GM12892 (cell line): ENCODE measurements at regions not wholly inside any gene's neighbourhood (a gene's known extent, or its start where the extent isn't known, plus 50 kb on each side); places are given as distances from the start of the nearest gene placed in this dataset.
"Not testable (repeated sequence)": the region's sequence is repeated elsewhere in the genome, so short reads cannot be mapped to it uniquely, and the experiment has no call there.

Experiments used
- DNase-seq: peaks from one replicate; pipeline ENCODE4 v3.0.0; 2011; ENCODE audit not compliant: insufficient read length
- FAIRE-seq: peaks from 2 replicates; lab custom pipeline; 2011; peaks lifted over from hg19 to GRCh38; lab: Jason Lieb, UNC
- POLR2A ChIP-seq: IDR thresholded peaks from 2 replicates; pipeline ENCODE4 v1.6.1; 2011; ENCODE audit warnings: low read depth, low read length, control low read depth
- POLR2AphosphoS5 ChIP-seq: IDR thresholded peaks from 2 replicates; pipeline ENCODE4 v1.6.1; 2011; ENCODE audit warnings: low read depth, low read length, control low read depth
- TAF1 ChIP-seq: IDR thresholded peaks from 2 replicates; pipeline ENCODE4 v1.6.1; 2011; ENCODE audit warnings: low read depth, mild to moderate bottlenecking, control low read depth, low read length, borderline replicate concordance

- DNase-seq = no peak
- FAIRE-seq = no peak
- no peak for TF ChIP-seq POLR2A
- TF ChIP-seq POLR2AphosphoS5 = no peak
- TF ChIP-seq TAF1 = no peak
These were observed 546.7 kb upstream of the ADGRL2 start for GRCh38 chr1:81254068-81254467.

DNA sequence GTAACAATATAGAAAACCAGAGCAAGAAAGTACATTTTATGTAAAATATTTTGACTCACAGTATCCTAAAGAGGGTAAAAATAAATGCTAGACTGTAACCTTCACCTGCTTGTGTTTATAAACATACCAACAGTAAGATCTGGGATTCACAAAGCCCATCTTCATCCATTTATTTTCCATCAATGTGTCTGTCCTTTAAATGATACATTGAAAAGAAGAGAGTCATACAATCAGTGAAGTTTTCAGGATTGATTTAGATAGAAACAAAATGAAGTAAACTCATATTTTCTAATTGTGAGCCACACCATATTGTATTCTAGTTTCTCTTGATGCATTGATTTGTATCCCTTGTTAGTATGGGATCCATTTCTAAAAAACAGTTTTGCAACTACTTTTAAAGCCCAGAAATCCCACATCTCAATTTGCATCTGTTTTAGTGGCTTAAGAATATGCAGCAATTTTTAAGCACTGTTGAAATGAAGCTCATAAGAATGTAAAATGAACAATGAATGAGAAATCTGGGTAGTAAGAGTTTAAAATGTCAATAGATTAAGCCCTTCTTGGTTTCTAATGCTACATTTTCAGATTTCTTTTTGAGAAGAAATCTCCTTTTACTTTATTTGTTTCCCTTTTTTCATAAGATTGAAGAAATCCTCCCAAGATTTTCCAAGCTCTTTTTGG lies 548.1 kb upstream of the ADGRL2 start:
- TF ChIP-seq POLR2AphosphoS5 = no peak
- no peak for TF ChIP-seq POLR2A
- no peak for TF ChIP-seq TAF1
- FAIRE-seq (no peak), DNase-seq (no peak)

DNA sequence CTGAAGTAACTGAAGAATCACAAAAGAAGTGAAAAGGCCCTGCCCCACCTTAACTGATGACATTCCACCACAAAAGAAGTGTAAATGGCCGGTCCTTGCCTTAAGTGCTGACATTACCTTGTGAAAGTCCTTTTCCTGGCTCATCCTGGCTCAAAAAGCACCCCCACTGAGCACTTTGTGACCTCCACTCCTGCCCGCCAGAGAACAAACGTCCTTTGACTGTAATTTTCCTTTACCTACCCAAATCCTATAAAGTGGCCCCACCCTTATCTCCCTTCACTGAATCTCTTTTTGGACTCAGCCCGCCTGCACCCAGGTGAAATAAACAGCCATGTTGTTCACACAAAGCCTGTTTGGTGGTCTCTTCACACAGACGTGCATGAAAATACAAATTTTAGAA lies 549.9 kb upstream of the ADGRL2 start:
- DNase-seq, FAIRE-seq: not testable (repeated sequence)

- not testable (repeated sequence) for DNase-seq, FAIRE-seq
These were observed 555.5 kb upstream of the ADGRL2 start for GRCh38 chr1:81245084-81245715.

DNA sequence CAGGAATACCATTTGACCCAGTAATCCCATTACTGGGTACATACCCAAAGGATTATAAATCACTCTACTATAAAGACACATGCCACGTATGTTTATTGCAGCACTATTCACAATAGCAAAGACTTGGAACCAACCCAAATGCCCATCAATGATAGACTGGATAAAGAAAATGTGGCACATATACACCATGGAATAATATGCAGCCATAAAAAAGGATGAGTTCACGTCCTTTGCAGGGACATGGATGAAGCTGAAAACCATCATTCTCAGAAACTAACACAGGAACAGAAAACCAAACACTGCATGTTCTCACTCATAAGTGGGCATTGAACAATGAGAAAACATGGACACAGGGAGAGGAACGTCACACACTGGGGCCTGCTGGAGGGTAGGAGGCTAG lies 556.1 kb upstream of the ADGRL2 start:
- DNase-seq, FAIRE-seq: not testable (repeated sequence)

DNA sequence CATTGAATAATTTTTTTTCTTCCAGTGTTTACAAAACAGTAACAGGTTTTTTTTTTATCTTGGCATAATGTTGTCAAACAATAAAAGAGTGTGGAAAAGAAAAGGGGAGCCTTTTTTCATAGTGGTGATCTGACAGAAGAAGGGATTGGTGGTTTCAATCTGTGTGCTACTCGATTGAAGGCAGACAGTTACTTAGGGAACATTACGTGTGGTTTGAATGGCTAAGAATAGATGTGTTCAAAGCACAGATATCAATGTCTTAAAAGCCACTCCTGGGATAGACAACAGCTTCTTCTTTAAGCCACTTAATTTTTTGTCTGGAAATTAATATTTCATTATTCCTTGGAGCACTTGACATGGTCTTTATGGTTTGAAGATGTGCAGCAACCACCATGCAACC lies 558.6 kb upstream of the ADGRL2 start:
- FAIRE-seq (no peak), DNase-seq (no peak)
- TF ChIP-seq POLR2A (no peak), POLR2AphosphoS5 (no peak)

- no peak for TF ChIP-seq POLR2A
- TF ChIP-seq POLR2AphosphoS5 = no peak
- TF ChIP-seq TAF1 = no peak
- no peak for DNase-seq
- no peak for FAIRE-seq
These were observed 562.6 kb upstream of the ADGRL2 start for GRCh38 chr1:81238129-81238528.

DNA sequence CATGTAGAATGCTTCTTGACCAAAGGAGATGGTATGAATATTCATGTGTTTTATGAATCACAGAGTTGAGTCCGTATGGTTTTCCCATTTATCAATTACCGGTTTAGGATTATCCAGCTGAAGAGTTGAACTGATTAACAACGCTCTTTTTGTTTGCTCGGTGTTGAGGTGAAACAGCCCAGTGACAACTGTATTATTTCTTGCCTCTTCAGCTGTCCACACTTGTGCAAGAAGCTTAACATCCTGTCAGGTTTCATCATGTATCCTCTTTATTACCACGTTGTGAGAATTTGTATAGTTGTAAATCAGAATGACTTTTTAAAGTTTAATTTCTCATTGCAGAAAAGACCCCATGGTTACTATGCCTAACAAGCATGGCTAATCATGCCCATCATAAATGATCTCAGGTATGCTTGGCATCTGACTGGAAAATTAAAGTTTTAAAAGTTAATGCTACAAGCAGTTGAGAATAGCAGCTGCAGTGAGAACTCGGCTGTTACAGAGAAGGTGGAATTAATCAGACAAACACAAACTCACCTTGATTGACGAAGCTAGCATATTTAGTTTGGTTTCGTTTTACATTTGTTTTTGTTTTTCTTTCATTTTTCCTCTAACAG lies 563.2 kb upstream of the ADGRL2 start:
- FAIRE-seq (no peak), DNase-seq (no peak)
- TF ChIP-seq POLR2AphosphoS5 = no peak
- no peak for TF ChIP-seq TAF1
- TF ChIP-seq POLR2A = no peak

DNA sequence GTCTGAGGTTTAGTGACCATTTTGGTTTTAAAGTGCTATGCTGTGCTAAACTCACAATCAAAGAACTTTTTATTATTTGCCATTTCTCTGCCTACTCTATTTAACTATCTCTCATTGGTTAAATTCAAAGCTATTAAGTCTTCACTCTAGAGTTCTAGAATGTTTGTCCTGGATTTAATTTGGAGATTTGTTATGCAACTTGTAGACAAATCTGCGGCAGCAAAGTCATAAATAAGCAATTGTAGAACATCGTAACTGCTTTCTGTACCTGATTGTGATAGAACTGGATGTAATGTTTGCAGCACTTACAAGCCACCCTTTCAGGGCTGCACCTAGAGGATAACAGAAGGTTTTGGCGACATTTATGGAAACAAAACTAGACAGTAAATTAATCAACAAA lies 566.5 kb upstream of the ADGRL2 start:
- no peak for DNase-seq
- FAIRE-seq = no peak
- TF ChIP-seq POLR2A = no peak
- no peak for TF ChIP-seq POLR2AphosphoS5
- no peak for TF ChIP-seq TAF1

DNA sequence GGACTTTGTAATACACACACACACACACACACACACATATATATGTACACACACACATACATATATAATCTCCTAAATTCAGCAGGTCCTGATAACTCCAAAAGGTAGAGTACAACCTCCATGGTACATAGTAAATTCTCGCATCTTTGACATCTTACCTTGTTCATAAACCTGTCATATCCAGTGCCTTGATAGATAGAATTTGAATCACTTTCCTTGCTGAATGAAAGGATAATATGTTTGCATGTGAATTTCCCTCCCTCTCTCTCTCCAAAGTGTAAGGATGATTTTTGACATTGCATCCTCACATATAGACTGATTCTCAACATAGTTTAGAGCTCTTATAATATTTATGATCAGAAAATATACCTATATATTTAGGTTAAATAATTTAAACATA lies 567.1 kb upstream of the ADGRL2 start:
- TF ChIP-seq POLR2A (no peak), POLR2AphosphoS5 (no peak), TAF1 (no peak)
- no peak for DNase-seq
- FAIRE-seq = no peak

GRCh38 chr1:81232420-81232819 lies 568.3 kb upstream of the ADGRL2 start:
- DNase-seq = no peak

GRCh38 chr1:81231729-81232038 lies 569.0 kb upstream of the ADGRL2 start:
- TF ChIP-seq POLR2AphosphoS5 (no peak), POLR2A (no peak), TAF1 (no peak)
- FAIRE-seq = no peak
- DNase-seq = no peak

More at GRCh38 chr1:81232420-81232819, 568.3 kb upstream of the ADGRL2 start:
- FAIRE-seq = no peak
- TF ChIP-seq TAF1 (no peak), POLR2A (no peak), POLR2AphosphoS5 (no peak)
